WTC11 (cell line): ENCODE measurements at regions not wholly inside any gene's neighbourhood (a gene's known extent, or its start where the extent isn't known, plus 50 kb on each side); places are given as distances from the start of the nearest gene placed in this dataset.

Source experiments
- ATAC-seq: fragments of 200-7000 bp; cut with Tn5 transposase; 2 replicates; pipeline ENCODE4 v1.10.0; 2021; ENCODE audit warnings: mild to moderate bottlenecking, moderate library complexity
- CTCF ChIA-PET: fragments of 300-600 bp; sonication (Branson Sonifier 250); formaldehyde crosslinking; loops from one replicate; lab custom pipeline; 2021; ENCODE audit warnings: antibody characterized with exemption; lab: Charles Lee
- POLR2A ChIA-PET: fragments of 350-600 bp; sonication (Branson Sonifier 250); formaldehyde crosslinking; loops from one replicate; lab custom pipeline; 2021; ENCODE audit warnings: antibody characterized with exemption; lab: Charles Lee
- DNase-seq: peaks from one replicate; pipeline ENCODE4 v3.0.0; 2021; ENCODE audit warnings: low spot score
- H3K27ac Mint-ChIP-seq: 2 replicates; pipeline ENCODE4 v1.8.0; 2021; ENCODE audit warnings: mixed read lengths
- H3K27me3 Mint-ChIP-seq: 2 replicates; pipeline ENCODE4 v1.8.0; 2021; ENCODE audit warnings: low read depth, mild to moderate bottlenecking, moderate library complexity, mixed read lengths
- H3K36me3 Mint-ChIP-seq: 2 replicates; pipeline ENCODE4 v1.8.0; 2021; ENCODE audit warnings: mixed read lengths
- H3K4me1 Mint-ChIP-seq: 2 replicates; pipeline ENCODE4 v1.8.0; 2022; ENCODE audit warnings: mixed read lengths
- H3K4me3 Mint-ChIP-seq: 2 replicates; pipeline ENCODE4 v1.8.0; 2021; ENCODE audit warnings: mild to moderate bottlenecking, moderate library complexity, mixed read lengths
- H3K9me3 Mint-ChIP-seq: 2 replicates; pipeline ENCODE4 v1.8.0; 2021; ENCODE audit warnings: mixed read lengths
- ATF1 ChIP-seq: sonication (generic); formaldehyde crosslinking; IDR thresholded peaks from 2 replicates; pipeline ENCODE4 v1.8.1; 2023; ENCODE audit warnings: mild to moderate bottlenecking, moderate library complexity, missing genetic modification reagents
- ATF3 ChIP-seq: sonication (generic); formaldehyde crosslinking; conservative IDR thresholded peaks from 2 replicates; pipeline ENCODE4 v1.8.1; 2022; ENCODE audit warnings: mild to moderate bottlenecking, missing genetic modification reagents
- ATF6 ChIP-seq: sonication (generic); formaldehyde crosslinking; IDR thresholded peaks from 2 replicates; pipeline ENCODE4 v1.8.1; 2023; ENCODE audit warnings: mild to moderate bottlenecking, missing genetic modification reagents
- CDX4 ChIP-seq: fragments of 250-450 bp; sonication (Bioruptor Pico); IDR thresholded peaks from 2 replicates; pipeline ENCODE4 v1.9.0; 2021; ENCODE audit warnings: moderate library complexity, mild to moderate bottlenecking, inconsistent platforms, borderline replicate concordance
- CTCF ChIP-seq: fragments of 200-600 bp; IDR thresholded peaks from 2 replicates; pipeline ENCODE4 v1.8.0; 2022; ENCODE audit warnings: antibody characterized with exemption
- ERG ChIP-seq: fragments of 250-450 bp; sonication (Bioruptor Pico); IDR thresholded peaks from 2 replicates; pipeline ENCODE4 v1.8.0; 2021; ENCODE audit warnings: mild to moderate bottlenecking
- ESRRA ChIP-seq: sonication (generic); formaldehyde crosslinking; IDR thresholded peaks from 2 replicates; pipeline ENCODE4 v1.8.1; 2022; ENCODE audit warnings: mild to moderate bottlenecking, missing genetic modification reagents, borderline replicate concordance
- ETV6 ChIP-seq: sonication (generic); formaldehyde crosslinking; IDR thresholded peaks from 2 replicates; pipeline ENCODE4 v1.8.1; 2022; ENCODE audit warnings: mild to moderate bottlenecking, missing genetic modification reagents
- FOXJ3 ChIP-seq: sonication (generic); formaldehyde crosslinking; IDR thresholded peaks from 2 replicates; pipeline ENCODE4 v1.9.0; 2021; ENCODE audit warnings: missing genetic modification reagents, mild to moderate bottlenecking, borderline replicate concordance
- JAZF1 ChIP-seq: fragments of 250-450 bp; sonication (Bioruptor Pico); IDR thresholded peaks from 2 replicates; pipeline ENCODE4 v1.9.0; 2021; ENCODE audit warnings: moderate library complexity, mild to moderate bottlenecking, inconsistent platforms
- NFATC4 ChIP-seq: fragments of 250-450 bp; sonication (Bioruptor Pico); IDR thresholded peaks from 2 replicates; pipeline ENCODE4 v1.9.0; 2021; ENCODE audit warnings: mild to moderate bottlenecking
- NFE2L1 ChIP-seq: sonication (generic); formaldehyde crosslinking; IDR thresholded peaks from 2 replicates; pipeline ENCODE4 v1.8.1; 2023; ENCODE audit warnings: missing genetic modification reagents
- NR1H2 ChIP-seq: sonication (generic); formaldehyde crosslinking; IDR thresholded peaks from 2 replicates; pipeline ENCODE4 v1.9.0; 2021; ENCODE audit warnings: mild to moderate bottlenecking, moderate library complexity, missing genetic modification reagents
- NR3C1 ChIP-seq: sonication (generic); formaldehyde crosslinking; conservative IDR thresholded peaks from 2 replicates; pipeline ENCODE4 v1.8.1; 2023; ENCODE audit warnings: low read depth, mild to moderate bottlenecking, missing genetic modification reagents
- RORB ChIP-seq: fragments of 250-450 bp; sonication (Bioruptor Pico); IDR thresholded peaks from 2 replicates; pipeline ENCODE4 v1.9.0; 2021; ENCODE audit warnings: mild to moderate bottlenecking
- SMAD4 ChIP-seq: sonication (generic); formaldehyde crosslinking; IDR thresholded peaks from 2 replicates; pipeline ENCODE4 v1.8.0; 2022; ENCODE audit warnings: mild to moderate bottlenecking, missing genetic modification reagents
- TP53 ChIP-seq: sonication (generic); formaldehyde crosslinking; IDR thresholded peaks from 2 replicates; pipeline ENCODE4 v1.8.1; 2023; ENCODE audit warnings: mild to moderate bottlenecking, missing genetic modification reagents
- ZBTB43 ChIP-seq: sonication (generic); formaldehyde crosslinking; IDR thresholded peaks from 2 replicates; pipeline ENCODE4 v1.8.1; 2023; ENCODE audit warnings: mild to moderate bottlenecking, missing genetic modification reagents
- ZNF219 ChIP-seq: sonication (generic); formaldehyde crosslinking; IDR thresholded peaks from 2 replicates; pipeline ENCODE4 v1.8.0; 2023; ENCODE audit warnings: missing genetic modification reagents, mild to moderate bottlenecking, borderline replicate concordance
- ZNF232 ChIP-seq: sonication (generic); formaldehyde crosslinking; IDR thresholded peaks from 2 replicates; pipeline ENCODE4 v1.8.0; 2022; ENCODE audit warnings: mild to moderate bottlenecking, missing genetic modification reagents
- ZNF425 ChIP-seq: fragments of 250-450 bp; sonication (Bioruptor Pico); conservative IDR thresholded peaks from 2 replicates; pipeline ENCODE4 v1.9.0; 2021; ENCODE audit warnings: mild to moderate bottlenecking
- ZNF512 ChIP-seq: sonication (generic); formaldehyde crosslinking; IDR thresholded peaks from 2 replicates; pipeline ENCODE4 v1.8.1; 2022; ENCODE audit warnings: missing genetic modification reagents, borderline replicate concordance

GRCh38 chr3:112736805-112737566, 96.0 kb upstream of the CCDC80 start:
- TF ChIP-seq ZNF232 (no peak), NR3C1 (no peak), ZNF512 (no peak), ZNF425 (CRISPR knock-in tag) (no peak), NFATC4 (CRISPR knock-in tag) (no peak), ETV6 (no peak), CDX4 (CRISPR knock-in tag) (no peak), FOXJ3 (CRISPR knock-in tag) (no peak), ESRRA (CRISPR knock-in tag) (no peak), NFE2L1 (CRISPR knock-in tag) (no peak), NR1H2 (CRISPR knock-in tag) (no peak), ZBTB43 (CRISPR knock-in tag) (no peak), ZNF219 (CRISPR knock-in tag) (no peak), ATF1 (no peak)
- ATAC-seq (no peak), DNase-seq (no peak)
- no peaks in the 10 kb centered on the region for H3K4me1 Mint-ChIP-seq
- no peak overlapping the region for H3K27ac Mint-ChIP-seq
- no peaks in the 10 kb centered on the region for H3K27me3 Mint-ChIP-seq
- POLR2A ChIA-PET, result no interaction called here
- no peaks in the 10 kb centered on the region for H3K36me3 Mint-ChIP-seq
- CTCF ChIA-PET, result interaction anchor here (3.6 to 3.9 kb wide), 2 partner anchors 77 to 242 kb away, joined by 54 to 61 read pairs; no protein-coding TSS in a partner anchor
- no peak overlapping the region for H3K4me3 Mint-ChIP-seq
- H3K9me3 Mint-ChIP-seq, result no peaks in the 10 kb centered on the region

- no peaks in the 10 kb centered on the region for H3K27me3 Mint-ChIP-seq
- H3K4me3 Mint-ChIP-seq, result no peak overlapping the region
- no peak overlapping the region for H3K27ac Mint-ChIP-seq
- peaks cover 1% of the 10 kb centered on the region; the same call in 1 of the 2 replicates for H3K9me3 Mint-ChIP-seq
- no peak for DNase-seq
- POLR2A ChIA-PET, result no interaction called here
- CTCF ChIA-PET, result interaction anchor here (2.1 to 3.9 kb wide), 4 partner anchors 24 to 243 kb away, joined by 13 to 66 read pairs (median 58); partner anchors contain the start of gene CCDC80
- H3K4me1 Mint-ChIP-seq, result no peaks in the 10 kb centered on the region
- no peak for ATAC-seq
- H3K36me3 Mint-ChIP-seq, result no peaks in the 10 kb centered on the region
- TF ChIP-seq JAZF1 (CRISPR knock-in tag) (no peak), NFATC4 (CRISPR knock-in tag) (no peak), ATF3 (CRISPR knock-in tag) (no peak), CTCF (no peak), ATF1 (no peak), ZNF512 (no peak), ERG (CRISPR knock-in tag) (no peak), TP53 (CRISPR knock-in tag) (no peak), RORB (no peak), SMAD4 (CRISPR knock-in tag) (no peak), ATF6 (CRISPR knock-in tag) (no peak)
These were observed 95.4 kb upstream of the CCDC80 start for GRCh38 chr3:112736386-112736785.
